CD4-positive, alpha-beta T cell treated with Interleukin-2 at 100 ng/mL for 4 hours (primary cell): ENCODE measurements at regions not wholly inside any gene's neighbourhood (a gene's known extent, or its start where the extent isn't known, plus 50 kb on each side); places are given as distances from the start of the nearest gene placed in this dataset.

Experiments used
- DNase-seq: peaks from one replicate; pipeline ENCODE4 v3.0.0-alpha.2; 2020; ENCODE audit warnings: low spot score

GRCh38 chr7:17130281-17131059 lies 168.0 kb upstream of the AHR start:
- DNase-seq = no peak

GRCh38 chr7:17131060-17131345 lies 167.4 kb upstream of the AHR start:
- DNase-seq = no peak

- no peak for DNase-seq
Measured at GRCh38 chr7:17131983-17132655, 166.3 kb upstream of the AHR start.

GRCh38 chr7:17132726-17133125 lies 165.7 kb upstream of the AHR start:
- DNase-seq = no peak

- no peak for DNase-seq
Measured at GRCh38 chr7:17133977-17134376, 164.5 kb upstream of the AHR start.

GRCh38 chr7:17134786-17135185 lies 163.7 kb upstream of the AHR start:
- no peak for DNase-seq

GRCh38 chr7:17136126-17136525 lies 162.3 kb upstream of the AHR start:
- peak; percentile 31 for DNase-seq

- DNase-seq = peak; percentile 83
Measured at GRCh38 chr7:17139081-17139480, 159.4 kb upstream of the AHR start.

GRCh38 chr7:17140406-17140805 lies 158.0 kb upstream of the AHR start:
- no peak for DNase-seq

GRCh38 chr7:17142831-17143541 lies 155.5 kb upstream of the AHR start:
- peak; percentile 45 for DNase-seq

GRCh38 chr7:17144322-17144721 lies 154.1 kb upstream of the AHR start:
- DNase-seq = peak; percentile 91

GRCh38 chr7:17146621-17147020 lies 151.8 kb upstream of the AHR start:
- DNase-seq = no peak

GRCh38 chr7:17147409-17147808 lies 151.0 kb upstream of the AHR start:
- DNase-seq = no peak

- DNase-seq = no peak
Measured at GRCh38 chr7:17150018-17150417, 148.4 kb upstream of the AHR start.

GRCh38 chr7:17152721-17153120 lies 145.7 kb upstream of the AHR start:
- no peak for DNase-seq

GRCh38 chr7:17153536-17153935 lies 144.9 kb upstream of the AHR start:
- DNase-seq = no peak

GRCh38 chr7:17155529-17155928 lies 142.9 kb upstream of the AHR start:
- DNase-seq = no peak

GRCh38 chr7:17158261-17158660 lies 140.2 kb upstream of the AHR start:
- DNase-seq = no peak

- peak; percentile 35 for DNase-seq
Measured at GRCh38 chr7:17159500-17160037, 138.9 kb upstream of the AHR start.

GRCh38 chr7:17166824-17167379 lies 131.6 kb upstream of the AHR start:
- DNase-seq = no peak

- DNase-seq = no peak
Measured at GRCh38 chr7:17168416-17168815, 130.0 kb upstream of the AHR start.

- DNase-seq = no peak
Measured at GRCh38 chr7:17171427-17171826, 127.0 kb upstream of the AHR start.
